ENCODE measurements at regions not wholly inside any gene's neighbourhood (a gene's known extent, or its start where the extent isn't known, plus 50 kb on each side); places are given as distances from the start of the nearest gene placed in this dataset.

DNA sequence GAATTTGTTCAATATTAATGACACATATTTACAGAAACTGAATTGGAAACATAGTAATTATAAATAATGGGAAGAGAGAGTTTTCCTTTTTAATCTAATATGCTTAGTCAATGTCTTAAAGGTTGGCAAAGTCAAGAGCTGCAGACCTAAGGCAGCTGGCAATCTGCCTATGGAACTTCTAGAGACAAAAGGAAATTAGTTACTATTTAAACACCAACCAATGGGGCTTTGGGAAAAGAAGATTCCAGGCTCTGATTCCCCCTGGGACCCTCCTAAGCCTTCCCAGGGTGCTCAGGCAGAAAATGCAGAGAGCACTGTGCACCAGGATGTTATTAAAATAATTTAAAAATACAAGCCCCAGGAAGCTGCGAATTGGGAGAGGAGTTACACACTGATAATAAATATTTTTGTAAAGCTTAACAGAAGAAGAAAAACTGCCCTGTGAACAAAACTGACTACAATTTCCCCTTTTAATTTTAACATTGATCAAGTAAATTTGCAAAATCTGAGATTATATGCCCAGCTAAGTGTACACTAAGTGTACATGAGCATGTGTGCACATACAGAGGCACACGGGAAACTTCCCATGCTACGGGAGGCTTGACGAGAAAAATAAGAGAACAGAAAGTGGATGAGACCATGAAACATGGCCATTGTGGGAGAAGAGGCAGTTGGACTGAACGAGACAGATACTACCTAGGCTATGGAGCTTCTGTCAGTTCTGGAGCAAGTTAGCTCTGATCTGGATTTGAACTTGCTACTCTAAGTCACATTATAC is 77.4 kb upstream of the ADAMTS16 start:
- TF ChIP-seq CTCF (IDR thresholded peaks at IDR 0.05) (no peak), EZH2 (IDR thresholded peaks at IDR 0.05; ENCODE audit: borderline replicate concordance, insufficient read depth, low read depth, low read length, poor library complexity, severe bottlenecking) (no peak)
